GM12878 (cell line): ENCODE measurements at regions not wholly inside any gene's neighbourhood (a gene's known extent, or its start where the extent isn't known, plus 50 kb on each side); places are given as distances from the start of the nearest gene placed in this dataset.

Experiments
- ATAC-seq: fragments of 200-7000 bp; cut with Tn5 transposase; 3 replicates; pipeline ENCODE4 v1.9.1; 2020; ENCODE audit warnings: mild to moderate bottlenecking, moderate library complexity
- BruUV-seq: library from RNA; stranded (reverse); fragments of 400-500 nt; replicated peaks from 2 replicates; lab custom pipeline; 2021; lab: Mats Ljungman, UMichigan
- CTCF ChIA-PET: fragments of 300-600 bp; sonication (Branson Sonifier 250); formaldehyde crosslinking; extraction: SDS; loops from one replicate; lab custom pipeline; 2021; ENCODE audit warnings: inconsistent platforms; lab: Yijun Ruan, JAX
- POLR2A ChIA-PET: fragments of 350-600 bp; formaldehyde crosslinking; extraction: SDS; loops from one replicate; lab custom pipeline; 2021; ENCODE audit warnings: inconsistent platforms; lab: Charles Lee
- RAD21 ChIA-PET: fragments of 300-600 bp; sonication (Branson Sonifier 250); formaldehyde crosslinking; loops from one replicate; lab custom pipeline; 2023; ENCODE audit warnings: antibody characterized with exemption; ENCODE audit not compliant: unreplicated experiment; lab: Charles Lee
- SMC1A ChIA-PET: fragments of 300-600 bp; sonication (Branson Sonifier 250); formaldehyde crosslinking; loops from one replicate; lab custom pipeline; 2023; ENCODE audit not compliant: unreplicated experiment, uncharacterized antibody; lab: Charles Lee
- DNase-seq: peaks from one replicate; pipeline ENCODE4 v3.0.0-alpha.2; 2011; ENCODE audit warnings: low read depth, low spot score
- FAIRE-seq: peaks from 3 replicates; lab custom pipeline; 2011; peaks lifted over from hg19 to GRCh38; lab: Jason Lieb, UNC
- H2AFZ ChIP-seq: 2 replicates; pipeline ENCODE4 v1.6.0; 2011; ENCODE audit warnings: low read depth, low read length, control low read depth; ENCODE audit not compliant: control insufficient read depth
- H3K27ac ChIP-seq: 2 replicates; pipeline ENCODE4 v1.5.1; 2011; ENCODE audit warnings: control low read depth; ENCODE audit not compliant: control insufficient read depth, insufficient read depth
- H3K27me3 ChIP-seq, 2 experiments: replicated peaks in 1 of 2; 2 replicates each; pipeline versions ENCODE4 v1.6.0 to v1.6.1; 2011; ENCODE audit warnings: low read length in 1 of 2; ENCODE audit not compliant: control insufficient read depth in 2 of 2, insufficient read depth in 2 of 2
- H3K36me3 ChIP-seq, 2 experiments: 2 replicates each; pipeline ENCODE4 v1.5.1; 2011; ENCODE audit warnings: low read length in 1 of 2; ENCODE audit not compliant: control insufficient read depth in 2 of 2, insufficient read depth in 2 of 2
- H3K4me1 ChIP-seq: 2 replicates; pipeline ENCODE4 v1.6.1; 2011; ENCODE audit warnings: mild to moderate bottlenecking, low read length, moderate library complexity, mixed read lengths; ENCODE audit not compliant: control insufficient read depth, insufficient read depth
- H3K4me2 ChIP-seq: 2 replicates; pipeline ENCODE4 v1.6.0; 2011; ENCODE audit warnings: control low read depth; ENCODE audit not compliant: control insufficient read depth, insufficient read depth
- H3K4me3 ChIP-seq: fragments of 200-600 bp; sonication (generic); 2 replicates; pipeline ENCODE4 v1.5.1; 2016
- H3K79me2 ChIP-seq: 2 replicates; pipeline ENCODE4 v1.6.0; 2011; ENCODE audit warnings: low read length; ENCODE audit not compliant: control insufficient read depth, insufficient read depth
- H3K9ac ChIP-seq: 2 replicates; pipeline ENCODE4 v1.8.0; 2011; ENCODE audit warnings: low read length, control low read depth, mixed read lengths; ENCODE audit not compliant: control insufficient read depth, insufficient read depth
- H3K9me3 ChIP-seq: replicated peaks from 3 replicates; pipeline ENCODE4 v1.5.1; 2011; ENCODE audit warnings: mild to moderate bottlenecking, low read length; ENCODE audit not compliant: control insufficient read depth, insufficient read depth
- H4K20me1 ChIP-seq: 2 replicates; pipeline ENCODE4 v1.6.0; 2011; ENCODE audit not compliant: control insufficient read depth, insufficient read depth
- BMI1 ChIP-seq: fragments of 450-650 bp; IDR thresholded peaks from 2 replicates; pipeline ENCODE4 v1.6.1; 2016; ENCODE audit warnings: mild to moderate bottlenecking, moderate library complexity, borderline replicate concordance
- CEBPB ChIP-seq, 2 experiments: fragments of 150-350 bp in 1 of 2; IDR thresholded peaks; 2 replicates each; pipeline ENCODE4 v1.6.1; 2012 to 2014; ENCODE audit warnings: low read depth in 2 of 2, low read length in 2 of 2, borderline replicate concordance in 1 of 2, inconsistent platforms in 1 of 2
- KAT2A ChIP-seq: conservative IDR thresholded peaks from 2 replicates; pipeline ENCODE4 v1.6.1; 2011; ENCODE audit warnings: low read depth, low read length; ENCODE audit not compliant: control insufficient read depth
- NFYB ChIP-seq: IDR thresholded peaks from 2 replicates; pipeline ENCODE4 v1.6.1; 2011; ENCODE audit warnings: low read depth, mild to moderate bottlenecking, low read length, improper control_type of control experiment, moderate library complexity; ENCODE audit not compliant: insufficient read depth
- POU2F2 ChIP-seq: IDR thresholded peaks from 3 replicates; pipeline ENCODE4 v1.6.1; 2011; ENCODE audit warnings: low read depth, mild to moderate bottlenecking, low read length, borderline replicate concordance
- STAT3 ChIP-seq: IDR thresholded peaks from 2 replicates; pipeline ENCODE4 v1.6.1; 2011; ENCODE audit warnings: low read depth, low read length, improper control_type of control experiment
- TAF1 ChIP-seq: IDR thresholded peaks from 2 replicates; pipeline ENCODE4 v1.6.1; 2011; ENCODE audit warnings: mild to moderate bottlenecking, low read depth, low read length, borderline replicate concordance
- TCF12 ChIP-seq: IDR thresholded peaks from 2 replicates; pipeline ENCODE4 v1.6.1; 2011; ENCODE audit warnings: low read depth, mild to moderate bottlenecking, low read length
- WRNIP1 ChIP-seq: IDR thresholded peaks from 2 replicates; pipeline ENCODE4 v1.6.1; 2011; ENCODE audit warnings: low read depth, low read length, improper control_type of control experiment, borderline replicate concordance
- ZBED1 ChIP-seq: IDR thresholded peaks from 2 replicates; pipeline ENCODE4 v1.6.1; 2016; ENCODE audit warnings: borderline replicate concordance
- ZNF207 ChIP-seq: fragments of 450-650 bp; IDR thresholded peaks from 2 replicates; pipeline ENCODE4 v1.6.1; 2014; ENCODE audit warnings: antibody characterized with exemption, mild to moderate bottlenecking, borderline replicate concordance
- WGBS: methylation state at CpG from one replicate; pipeline ENCODE4 v1.1.6; 2016; ENCODE audit warnings: low lambda C conversion rate; ENCODE audit not compliant: insufficient replicate concordance, insufficient coverage; ENCODE audit errors: missing lambda C conversion rate; 5-methylcytosine and 5-hydroxymethylcytosine counted together
- in situ Hi-C: fragments of 300-500 bp; cut with MboI; formaldehyde crosslinking; loops from 9 replicates; pipeline ENCODE4 v1.14.3; 2018; ENCODE audit warnings: mixed read lengths
- intact Hi-C: fragments of 100-400 bp; cut with micrococcal nuclease; formaldehyde crosslinking; loops from one replicate; pipeline ENCODE4 v1.14.2; 2022; ENCODE audit not compliant: unreplicated experiment
- TF ChIP-seq, protein P1 (sequence below): fragments of 450-650 bp; IDR thresholded peaks from 2 replicates; pipeline ENCODE4 v1.6.1; 2017; ENCODE audit warnings: mild to moderate bottlenecking
- TF ChIP-seq, protein P2 (sequence below): IDR thresholded peaks from 2 replicates; pipeline ENCODE4 v1.6.1; 2011; ENCODE audit warnings: borderline replicate concordance, low read depth, mild to moderate bottlenecking, moderate library complexity, low read length; ENCODE audit not compliant: insufficient read depth, poor library complexity, severe bottlenecking
- TF ChIP-seq, protein P3 (sequence below): fragments of 450-650 bp; IDR thresholded peaks from 2 replicates; pipeline ENCODE4 v1.6.1; 2018; ENCODE audit warnings: borderline replicate concordance, mild to moderate bottlenecking; ENCODE audit not compliant: partially characterized antibody
- TF ChIP-seq, protein P4 (sequence below): fragments of 450-650 bp; conservative IDR thresholded peaks from 2 replicates; pipeline ENCODE4 v1.6.1; 2017; ENCODE audit warnings: mild to moderate bottlenecking, moderate library complexity

- TF ChIP-seq, protein P1, sequence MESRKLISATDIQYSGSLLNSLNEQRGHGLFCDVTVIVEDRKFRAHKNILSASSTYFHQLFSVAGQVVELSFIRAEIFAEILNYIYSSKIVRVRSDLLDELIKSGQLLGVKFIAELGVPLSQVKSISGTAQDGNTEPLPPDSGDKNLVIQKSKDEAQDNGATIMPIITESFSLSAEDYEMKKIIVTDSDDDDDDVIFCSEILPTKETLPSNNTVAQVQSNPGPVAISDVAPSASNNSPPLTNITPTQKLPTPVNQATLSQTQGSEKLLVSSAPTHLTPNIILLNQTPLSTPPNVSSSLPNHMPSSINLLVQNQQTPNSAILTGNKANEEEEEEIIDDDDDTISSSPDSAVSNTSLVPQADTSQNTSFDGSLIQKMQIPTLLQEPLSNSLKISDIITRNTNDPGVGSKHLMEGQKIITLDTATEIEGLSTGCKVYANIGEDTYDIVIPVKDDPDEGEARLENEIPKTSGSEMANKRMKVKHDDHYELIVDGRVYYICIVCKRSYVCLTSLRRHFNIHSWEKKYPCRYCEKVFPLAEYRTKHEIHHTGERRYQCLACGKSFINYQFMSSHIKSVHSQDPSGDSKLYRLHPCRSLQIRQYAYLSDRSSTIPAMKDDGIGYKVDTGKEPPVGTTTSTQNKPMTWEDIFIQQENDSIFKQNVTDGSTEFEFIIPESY: no peak
Measured at GRCh38 chr21:27614231-27614630, 647.3 kb upstream of the ADAMTS5 start (continued).

DNA sequence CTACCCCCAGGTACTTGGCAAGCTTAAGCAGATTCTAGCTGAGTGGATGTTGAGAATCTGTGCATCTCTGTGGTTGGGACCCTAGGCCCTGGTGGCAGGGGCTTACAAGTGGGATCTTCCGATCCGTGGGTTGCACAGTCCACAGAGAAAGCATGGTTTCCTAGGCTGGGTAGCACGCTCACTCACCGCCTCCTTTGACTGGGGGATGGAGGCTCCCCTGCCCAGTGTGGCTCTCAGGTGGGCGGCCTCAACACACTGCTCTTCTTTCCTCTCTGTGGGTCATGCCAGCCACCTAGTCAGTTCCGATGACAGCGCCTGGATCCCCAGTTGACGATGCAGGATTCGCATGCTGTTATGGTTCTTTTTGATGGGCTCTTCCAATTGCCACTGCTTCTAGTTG is 639.5 kb upstream of the ADAMTS5 start:
- WGBS: 66% methylated on average over 9 of the region's 9 CpGs
- ChIA-PET SMC1A (no interaction called here), CTCF (no interaction called here), POLR2A (no interaction called here), RAD21 (no interaction called here)
- H3K79me2 ChIP-seq: no peaks in the 10 kb centered on the region
- no peak for DNase-seq
- no peak overlapping the region for H3K9ac ChIP-seq
- in situ Hi-C loops: no loop called here
- no peaks in the 10 kb centered on the region for H3K4me1 ChIP-seq
- H3K36me3 ChIP-seq: no peaks in the 10 kb centered on the region
- no peak for FAIRE-seq
- H3K27ac ChIP-seq: no peak overlapping the region
- no peaks in the 10 kb centered on the region; the same call in 2 of the 3 replicates for H3K9me3 ChIP-seq
- no peak overlapping the region for H2AFZ ChIP-seq
- no peak overlapping the region for H3K4me2 ChIP-seq
- intact Hi-C loops: no loop called here
- no TSS peak for BruUV-seq
- no peak for ATAC-seq
- H3K4me3 ChIP-seq: no peak overlapping the region
- H3K27me3 ChIP-seq: no peaks in the 10 kb centered on the region
- no peaks in the 10 kb centered on the region for H4K20me1 ChIP-seq
- TF ChIP-seq, protein P2, sequence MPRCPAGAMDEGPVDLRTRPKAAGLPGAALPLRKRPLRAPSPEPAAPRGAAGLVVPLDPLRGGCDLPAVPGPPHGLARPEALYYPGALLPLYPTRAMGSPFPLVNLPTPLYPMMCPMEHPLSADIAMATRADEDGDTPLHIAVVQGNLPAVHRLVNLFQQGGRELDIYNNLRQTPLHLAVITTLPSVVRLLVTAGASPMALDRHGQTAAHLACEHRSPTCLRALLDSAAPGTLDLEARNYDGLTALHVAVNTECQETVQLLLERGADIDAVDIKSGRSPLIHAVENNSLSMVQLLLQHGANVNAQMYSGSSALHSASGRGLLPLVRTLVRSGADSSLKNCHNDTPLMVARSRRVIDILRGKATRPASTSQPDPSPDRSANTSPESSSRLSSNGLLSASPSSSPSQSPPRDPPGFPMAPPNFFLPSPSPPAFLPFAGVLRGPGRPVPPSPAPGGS: no peak
- TF ChIP-seq NFYB (no peak), BMI1 (no peak), ZBED1 (no peak), STAT3 (no peak), POU2F2 (no peak), ZNF207 (no peak), CEBPB (IDR thresholded peaks at IDR 0.05; ENCODE audit: borderline replicate concordance in 1 of 2, low read depth in 2 of 2, low read length in 2 of 2) (no peak), TAF1 (no peak), WRNIP1 (no peak), TCF12 (no peak), KAT2A (no peak)
- TF ChIP-seq, protein P3, sequence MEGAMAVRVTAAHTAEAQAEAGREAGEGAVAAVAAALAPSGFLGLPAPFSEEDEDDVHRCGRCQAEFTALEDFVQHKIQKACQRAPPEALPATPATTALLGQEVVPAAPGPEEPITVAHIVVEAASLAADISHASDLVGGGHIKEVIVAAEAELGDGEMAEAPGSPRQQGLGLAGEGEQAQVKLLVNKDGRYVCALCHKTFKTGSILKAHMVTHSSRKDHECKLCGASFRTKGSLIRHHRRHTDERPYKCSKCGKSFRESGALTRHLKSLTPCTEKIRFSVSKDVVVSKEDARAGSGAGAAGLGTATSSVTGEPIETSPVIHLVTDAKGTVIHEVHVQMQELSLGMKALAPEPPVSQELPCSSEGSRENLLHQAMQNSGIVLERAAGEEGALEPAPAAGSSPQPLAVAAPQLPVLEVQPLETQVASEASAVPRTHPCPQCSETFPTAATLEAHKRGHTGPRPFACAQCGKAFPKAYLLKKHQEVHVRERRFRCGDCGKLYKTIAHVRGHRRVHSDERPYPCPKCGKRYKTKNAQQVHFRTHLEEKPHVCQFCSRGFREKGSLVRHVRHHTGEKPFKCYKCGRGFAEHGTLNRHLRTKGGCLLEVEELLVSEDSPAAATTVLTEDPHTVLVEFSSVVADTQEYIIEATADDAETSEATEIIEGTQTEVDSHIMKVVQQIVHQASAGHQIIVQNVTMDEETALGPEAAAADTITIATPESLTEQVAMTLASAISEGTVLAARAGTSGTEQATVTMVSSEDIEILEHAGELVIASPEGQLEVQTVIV: no peak
- TF ChIP-seq, protein P4, sequence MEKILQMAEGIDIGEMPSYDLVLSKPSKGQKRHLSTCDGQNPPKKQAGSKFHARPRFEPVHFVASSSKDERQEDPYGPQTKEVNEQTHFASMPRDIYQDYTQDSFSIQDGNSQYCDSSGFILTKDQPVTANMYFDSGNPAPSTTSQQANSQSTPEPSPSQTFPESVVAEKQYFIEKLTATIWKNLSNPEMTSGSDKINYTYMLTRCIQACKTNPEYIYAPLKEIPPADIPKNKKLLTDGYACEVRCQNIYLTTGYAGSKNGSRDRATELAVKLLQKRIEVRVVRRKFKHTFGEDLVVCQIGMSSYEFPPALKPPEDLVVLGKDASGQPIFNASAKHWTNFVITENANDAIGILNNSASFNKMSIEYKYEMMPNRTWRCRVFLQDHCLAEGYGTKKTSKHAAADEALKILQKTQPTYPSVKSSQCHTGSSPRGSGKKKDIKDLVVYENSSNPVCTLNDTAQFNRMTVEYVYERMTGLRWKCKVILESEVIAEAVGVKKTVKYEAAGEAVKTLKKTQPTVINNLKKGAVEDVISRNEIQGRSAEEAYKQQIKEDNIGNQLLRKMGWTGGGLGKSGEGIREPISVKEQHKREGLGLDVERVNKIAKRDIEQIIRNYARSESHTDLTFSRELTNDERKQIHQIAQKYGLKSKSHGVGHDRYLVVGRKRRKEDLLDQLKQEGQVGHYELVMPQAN: no peak
